Skeletal muscle satellite cell (primary cell): ENCODE measurements at regions not wholly inside any gene's neighbourhood (a gene's known extent, or its start where the extent isn't known, plus 50 kb on each side); places are given as distances from the start of the nearest gene placed in this dataset.

Source experiments
- H3K27me3 ChIP-seq: 2 replicates; pipeline ENCODE4 v1.7.0; 2013; ENCODE audit warnings: low read length; ENCODE audit not compliant: control insufficient read depth, insufficient read depth
- H3K36me3 ChIP-seq: 2 replicates; pipeline ENCODE4 v1.7.0; 2013; ENCODE audit warnings: mild to moderate bottlenecking, control low read depth, low read length; ENCODE audit not compliant: insufficient read depth
- H3K4me1 ChIP-seq: 2 replicates; pipeline ENCODE4 v1.7.0; 2013; ENCODE audit warnings: low read length; ENCODE audit not compliant: control insufficient read depth, insufficient read depth
- H3K4me2 ChIP-seq: 2 replicates; pipeline ENCODE4 v1.7.0; 2013; ENCODE audit warnings: mild to moderate bottlenecking, low read length
- H3K4me3 ChIP-seq: 2 replicates; pipeline ENCODE4 v1.7.0; 2013; ENCODE audit warnings: low read length
- H3K9ac ChIP-seq: 2 replicates; pipeline ENCODE4 v1.7.0; 2013; ENCODE audit warnings: mild to moderate bottlenecking, low read depth, low read length, moderate library complexity
- H3K9me3 ChIP-seq: replicated peaks from 2 replicates; pipeline ENCODE4 v1.7.0; 2013; ENCODE audit warnings: mild to moderate bottlenecking, control low read depth, low read length

DNA sequence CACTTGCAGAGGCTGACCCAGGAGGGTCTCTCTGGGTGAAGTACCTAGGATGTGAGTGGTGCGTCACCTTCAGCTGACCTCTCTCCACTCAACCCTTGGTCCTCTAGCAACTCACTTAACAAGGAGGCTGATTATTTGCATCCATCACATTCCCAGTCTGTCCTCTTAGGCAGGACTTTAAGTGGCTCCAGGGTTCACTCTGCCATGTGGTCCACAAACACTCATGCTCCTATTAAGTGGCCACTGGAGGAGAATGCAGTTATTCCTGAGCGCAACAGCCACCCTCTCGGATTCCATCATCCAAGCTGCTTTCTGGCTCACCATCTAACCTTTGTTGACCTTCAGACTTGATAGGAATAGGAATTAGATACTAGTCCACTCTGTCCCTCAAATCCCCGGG lies 61.1 kb upstream of the SCAF8 start:
- Histone ChIP-seq H3K9ac (no peak overlapping the region), H3K9me3 (no peaks in the 10 kb centered on the region), H3K4me3 (no peak overlapping the region), H3K36me3 (no peaks in the 10 kb centered on the region), H3K4me2 (no peak overlapping the region), H3K4me1 (no peaks in the 10 kb centered on the region), H3K27me3 (peaks cover 9% of the 10 kb centered on the region)

GRCh38 chr6:154673919-154674318 lies 59.3 kb upstream of the SCAF8 start:
- H3K4me1 ChIP-seq: no peaks in the 10 kb centered on the region
- no peak overlapping the region for H3K4me3 ChIP-seq
- H3K36me3 ChIP-seq: no peaks in the 10 kb centered on the region
- no peak overlapping the region for H3K4me2 ChIP-seq
- H3K9ac ChIP-seq: no peak overlapping the region
- H3K27me3 ChIP-seq: peaks cover 9% of the 10 kb centered on the region
- no peaks in the 10 kb centered on the region for H3K9me3 ChIP-seq

DNA sequence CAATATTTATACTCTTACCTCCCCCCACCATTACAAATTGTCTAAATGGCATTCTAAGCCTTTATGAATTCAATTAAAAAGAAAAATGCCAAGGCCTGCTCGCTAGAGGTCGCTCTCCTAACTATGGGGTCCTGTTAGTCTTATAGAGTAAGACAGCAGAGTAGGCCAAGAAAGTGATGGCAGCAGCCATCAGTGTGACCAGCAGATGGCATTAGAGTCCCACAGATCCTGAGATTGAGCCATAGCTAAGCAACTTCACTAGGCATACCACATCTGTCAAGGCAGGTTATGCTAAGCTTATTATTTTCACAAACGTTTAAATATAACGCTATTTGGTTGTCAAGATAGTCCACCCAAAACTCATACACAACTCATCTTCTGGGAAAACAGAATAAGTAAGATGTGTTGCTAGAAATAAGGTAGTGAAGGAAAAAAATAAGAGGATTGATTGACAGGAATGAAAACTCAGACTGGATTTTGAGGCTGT lies 57.6 kb upstream of the SCAF8 start:
- H3K4me3 ChIP-seq: no peak overlapping the region
- H3K4me2 ChIP-seq: no peak overlapping the region
- no peak overlapping the region for H3K9ac ChIP-seq
- no peaks in the 10 kb centered on the region for H3K36me3 ChIP-seq
- H3K9me3 ChIP-seq: no peaks in the 10 kb centered on the region
- no peaks in the 10 kb centered on the region for H3K4me1 ChIP-seq
- H3K27me3 ChIP-seq: no peaks in the 10 kb centered on the region

DNA sequence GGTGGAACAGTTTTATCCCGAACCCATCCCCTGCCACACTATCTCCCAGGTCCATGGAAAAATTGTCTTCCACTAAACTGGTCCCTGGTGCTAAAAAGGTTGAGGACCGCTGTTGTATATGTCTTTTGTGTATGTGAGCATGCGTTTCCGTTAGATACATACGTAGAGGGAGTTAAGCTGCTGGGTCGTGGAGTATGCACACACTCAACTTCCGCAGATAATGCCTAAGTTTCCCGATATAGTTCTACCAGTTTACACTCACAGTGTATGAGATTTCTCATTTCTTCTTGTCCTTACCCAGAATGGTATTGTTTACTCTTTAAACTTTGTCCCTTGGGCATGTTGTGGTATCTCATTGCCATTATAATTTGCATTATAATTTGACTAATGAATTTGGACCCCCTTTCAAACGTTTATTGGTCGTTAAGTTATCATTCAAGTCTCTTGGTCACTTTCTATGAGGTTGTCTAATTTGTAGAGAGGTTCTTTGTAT lies 50.5 kb upstream of the SCAF8 start:
- H3K9me3 ChIP-seq: no peaks in the 10 kb centered on the region
- no peaks in the 10 kb centered on the region for H3K27me3 ChIP-seq
- H3K36me3 ChIP-seq: no peaks in the 10 kb centered on the region
- no peak overlapping the region for H3K4me2 ChIP-seq
- no peak overlapping the region for H3K9ac ChIP-seq
- no peak overlapping the region for H3K4me3 ChIP-seq
- peaks cover 10% of the 10 kb centered on the region for H3K4me1 ChIP-seq
